ENCODE measurements at regions not wholly inside any gene's neighbourhood (a gene's known extent, or its start where the extent isn't known, plus 50 kb on each side); places are given as distances from the start of the nearest gene placed in this dataset.

DNA sequence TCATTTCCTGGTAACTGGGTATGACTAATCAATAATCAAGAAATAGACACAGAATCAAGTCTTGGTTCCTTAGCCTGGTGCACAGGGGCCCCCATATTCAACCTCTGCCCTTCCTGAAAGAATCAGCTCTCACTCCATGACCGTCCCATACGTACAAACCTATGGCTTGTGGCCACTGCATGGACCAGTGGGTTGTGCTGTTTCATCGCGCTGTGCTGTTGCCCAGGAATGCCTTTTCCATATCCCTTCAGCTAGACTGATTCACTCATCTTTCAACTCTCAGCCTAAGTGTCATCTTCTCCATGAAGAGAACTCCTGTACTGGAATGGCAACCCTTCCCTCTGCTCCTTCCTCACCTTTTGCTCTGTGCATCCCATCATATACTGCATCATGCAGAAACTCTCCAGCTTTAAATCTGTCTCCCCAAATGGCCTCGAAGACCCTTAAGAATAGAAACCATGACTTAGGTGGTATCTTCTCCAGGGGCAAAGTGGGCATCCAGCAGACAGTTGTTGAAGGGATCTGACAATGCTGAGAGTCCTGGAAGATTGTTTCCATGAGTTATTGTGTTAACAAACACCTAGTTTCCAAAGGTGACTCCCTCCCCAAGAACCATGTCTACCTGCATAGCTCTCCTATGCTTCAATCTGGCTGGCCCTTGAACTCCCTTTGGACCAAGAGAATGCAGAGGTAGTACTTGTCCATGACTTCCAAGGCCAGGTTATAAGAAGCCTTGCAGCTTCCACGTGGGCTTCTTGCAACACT, 180.8 kb downstream of the ACTL7B start:
- no peak overlapping the region for H3K27ac Mint-ChIP-seq
- no peaks in the 10 kb centered on the region for H3K36me3 Mint-ChIP-seq (ENCODE audit: low read depth)
- peaks cover 15% of the 10 kb centered on the region for H3K27me3 Mint-ChIP-seq (ENCODE audit: low read depth, poor library complexity)
- TF ChIP-seq, protein P1, sequence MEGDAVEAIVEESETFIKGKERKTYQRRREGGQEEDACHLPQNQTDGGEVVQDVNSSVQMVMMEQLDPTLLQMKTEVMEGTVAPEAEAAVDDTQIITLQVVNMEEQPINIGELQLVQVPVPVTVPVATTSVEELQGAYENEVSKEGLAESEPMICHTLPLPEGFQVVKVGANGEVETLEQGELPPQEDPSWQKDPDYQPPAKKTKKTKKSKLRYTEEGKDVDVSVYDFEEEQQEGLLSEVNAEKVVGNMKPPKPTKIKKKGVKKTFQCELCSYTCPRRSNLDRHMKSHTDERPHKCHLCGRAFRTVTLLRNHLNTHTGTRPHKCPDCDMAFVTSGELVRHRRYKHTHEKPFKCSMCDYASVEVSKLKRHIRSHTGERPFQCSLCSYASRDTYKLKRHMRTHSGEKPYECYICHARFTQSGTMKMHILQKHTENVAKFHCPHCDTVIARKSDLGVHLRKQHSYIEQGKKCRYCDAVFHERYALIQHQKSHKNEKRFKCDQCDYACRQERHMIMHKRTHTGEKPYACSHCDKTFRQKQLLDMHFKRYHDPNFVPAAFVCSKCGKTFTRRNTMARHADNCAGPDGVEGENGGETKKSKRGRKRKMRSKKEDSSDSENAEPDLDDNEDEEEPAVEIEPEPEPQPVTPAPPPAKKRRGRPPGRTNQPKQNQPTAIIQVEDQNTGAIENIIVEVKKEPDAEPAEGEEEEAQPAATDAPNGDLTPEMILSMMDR (IDR thresholded peaks at IDR 0.05): no peak
- no peaks in the 10 kb centered on the region for H3K4me1 Mint-ChIP-seq
- no peaks in the 10 kb centered on the region for H3K9me3 Mint-ChIP-seq
- DNase-seq: no peak
- no peak overlapping the region for H3K4me3 Mint-ChIP-seq

- DNase-seq: no peak
- H3K4me3 Mint-ChIP-seq: no peak overlapping the region
- TF ChIP-seq, protein P1 (IDR thresholded peaks at IDR 0.05): no peak
- H3K36me3 Mint-ChIP-seq (ENCODE audit: low read depth): no peaks in the 10 kb centered on the region
- peaks cover 17% of the 10 kb centered on the region for H3K27me3 Mint-ChIP-seq (ENCODE audit: low read depth, poor library complexity)
- no peaks in the 10 kb centered on the region for H3K4me1 Mint-ChIP-seq
- H3K27ac Mint-ChIP-seq: no peak overlapping the region
- no peaks in the 10 kb centered on the region for H3K9me3 Mint-ChIP-seq
Measured at GRCh38 chr9:108673386-108673785, 182.4 kb downstream of the ACTL7B start.

GRCh38 chr9:108672475-108673190, 183.2 kb downstream of the ACTL7B start:
- DNase-seq: no peak
- Mint-ChIP-seq H3K36me3 (ENCODE audit: low read depth) (no peaks in the 10 kb centered on the region), H3K27ac (no peak overlapping the region)

DNA sequence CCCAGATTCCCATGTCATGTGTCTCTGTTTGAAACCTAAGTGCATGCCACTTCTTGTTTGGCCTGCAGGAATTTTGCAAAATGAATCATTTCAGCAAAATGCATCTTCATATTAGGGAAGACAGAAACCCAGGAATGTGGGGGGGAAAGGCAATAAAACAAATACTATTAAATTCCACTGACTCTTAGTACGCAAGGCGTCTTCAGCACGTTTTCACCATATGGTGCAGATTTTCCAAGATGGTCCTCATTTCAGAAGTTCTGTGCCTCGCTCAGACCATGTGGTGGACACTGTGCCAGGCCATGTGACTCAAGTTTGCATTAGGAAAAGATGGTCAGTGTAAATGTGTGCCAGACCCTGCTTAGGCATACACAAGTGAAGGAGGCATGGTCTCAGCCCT, 184.0 kb downstream of the ACTL7B start:
- no peaks in the 10 kb centered on the region for H3K9me3 Mint-ChIP-seq
- no peak overlapping the region for H3K4me3 Mint-ChIP-seq
- peaks cover 17% of the 10 kb centered on the region for H3K27me3 Mint-ChIP-seq (ENCODE audit: low read depth, poor library complexity)
- H3K27ac Mint-ChIP-seq: no peak overlapping the region
- no peaks in the 10 kb centered on the region for H3K36me3 Mint-ChIP-seq (ENCODE audit: low read depth)
- no peak for DNase-seq
- H3K4me1 Mint-ChIP-seq: no peaks in the 10 kb centered on the region
- TF ChIP-seq, protein P1 (IDR thresholded peaks at IDR 0.05): no peak

More at GRCh38 chr9:108672475-108673190, 183.2 kb downstream of the ACTL7B start:
- TF ChIP-seq, protein P1 (IDR thresholded peaks at IDR 0.05): no peak
- H3K4me1 Mint-ChIP-seq: no peaks in the 10 kb centered on the region
- H3K9me3 Mint-ChIP-seq: no peaks in the 10 kb centered on the region
- peaks cover 17% of the 10 kb centered on the region for H3K27me3 Mint-ChIP-seq (ENCODE audit: low read depth, poor library complexity)
- H3K4me3 Mint-ChIP-seq: no peak overlapping the region

DNA sequence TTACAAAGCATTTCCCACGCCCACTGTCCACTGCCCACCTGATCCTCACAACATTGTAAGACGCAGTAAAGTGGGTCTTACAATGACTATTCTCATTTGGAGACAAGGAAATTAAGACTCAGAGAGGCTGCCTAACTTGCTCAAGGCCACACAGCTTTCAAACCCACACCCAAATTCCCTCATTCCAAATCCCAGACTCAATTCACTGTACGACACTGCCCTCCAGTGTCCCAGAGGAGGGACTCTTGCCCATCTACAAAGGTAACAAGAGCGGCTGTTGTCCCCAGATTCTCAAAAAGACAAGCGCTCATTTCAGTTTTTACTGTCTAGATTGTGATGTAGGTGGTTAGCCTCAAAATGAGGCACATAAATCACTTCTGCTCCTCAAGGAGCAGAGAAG, 184.6 kb downstream of the ACTL7B start:
- no peak overlapping the region for H3K27ac Mint-ChIP-seq
- no peaks in the 10 kb centered on the region for H3K9me3 Mint-ChIP-seq
- TF ChIP-seq, protein P1 (IDR thresholded peaks at IDR 0.05): peak; percentile 11
- peaks cover 17% of the 10 kb centered on the region for H3K27me3 Mint-ChIP-seq (ENCODE audit: low read depth, poor library complexity)
- no peak overlapping the region for H3K4me3 Mint-ChIP-seq
- H3K36me3 Mint-ChIP-seq (ENCODE audit: low read depth): no peaks in the 10 kb centered on the region
- DNase-seq: peak; percentile 6
- no peaks in the 10 kb centered on the region for H3K4me1 Mint-ChIP-seq

Data from nephron progenitor cell (in vitro differentiated cells).